ENCODE measurements at regions not wholly inside any gene's neighbourhood (a gene's known extent, or its start where the extent isn't known, plus 50 kb on each side); places are given as distances from the start of the nearest gene placed in this dataset.
A peak's percentile ranks its signal among the peaks of the same experiment; 100 is the strongest.
"Not testable (repeated sequence)": the region's sequence is repeated elsewhere in the genome, so short reads cannot be mapped to it uniquely, and the experiment has no call there.

- Histone ChIP-seq H3K9ac (ENCODE audit: low read depth in 1 of 2, low read length in 2 of 2) (no peak overlapping the region), H3K36me3 (ENCODE audit: control insufficient read depth in 1 of 2, insufficient read depth in 2 of 2, low read length in 2 of 2) (no peaks in the 10 kb centered on the region), H3K27me3 (ENCODE audit: control insufficient read depth in 1 of 2, insufficient read depth in 2 of 2, low read length in 2 of 2) (no peaks in the 10 kb centered on the region), H3K9me3 (ENCODE audit: control insufficient read depth in 1 of 2, low read length in 2 of 2) (no peaks in the 10 kb centered on the region), H3K4me1 (ENCODE audit: control insufficient read depth in 1 of 2, insufficient read depth in 2 of 2, low read length in 2 of 2) (peaks cover 4 to 10% of the 10 kb centered on the region in 2 donors), H3K4me3 (ENCODE audit: low read depth in 1 of 2, low read length in 2 of 2) (no peak overlapping the region), H3K27ac (ENCODE audit: low read depth, low read length) (no peak overlapping the region)
Measured at GRCh38 chr6:14544666-14545065, 427.1 kb downstream of the CD83 start.

GRCh38 chr6:14545496-14545895 is 427.9 kb downstream of the CD83 start:
- Histone ChIP-seq H3K27me3 (ENCODE audit: control insufficient read depth in 1 of 2, insufficient read depth in 2 of 2, low read length in 2 of 2) (no peaks in the 10 kb centered on the region), H3K4me1 (ENCODE audit: control insufficient read depth in 1 of 2, insufficient read depth in 2 of 2, low read length in 2 of 2) (peaks cover 12 to 19% of the 10 kb centered on the region in 2 donors), H3K9ac (ENCODE audit: low read depth in 1 of 2, low read length in 2 of 2) (no peak overlapping the region), H3K9me3 (ENCODE audit: control insufficient read depth in 1 of 2, low read length in 2 of 2) (no peaks in the 10 kb centered on the region), H3K27ac (ENCODE audit: low read depth, low read length) (no peak overlapping the region), H3K36me3 (ENCODE audit: control insufficient read depth in 1 of 2, insufficient read depth in 2 of 2, low read length in 2 of 2) (no peaks in the 10 kb centered on the region), H3K4me3 (ENCODE audit: low read depth in 1 of 2, low read length in 2 of 2) (no peak overlapping the region)

DNA sequence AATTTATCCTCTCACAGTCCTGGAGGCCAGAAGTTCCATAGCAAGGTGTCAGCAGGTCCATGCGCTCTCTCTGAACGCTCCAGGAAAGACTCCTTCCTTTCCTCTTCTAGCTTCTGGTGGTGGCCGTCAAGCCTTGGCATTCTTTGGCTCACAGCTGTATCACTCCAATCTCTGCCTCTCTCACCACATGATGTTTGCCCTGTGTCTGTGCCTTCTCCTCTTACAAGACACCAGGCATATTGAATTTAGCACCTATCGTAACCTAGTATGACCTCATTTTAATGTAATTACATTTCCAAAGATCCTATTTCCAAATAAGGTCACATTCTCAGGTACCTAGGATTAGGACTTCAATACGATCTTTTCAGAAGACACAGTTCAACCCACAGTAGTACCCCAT is 428.5 kb downstream of the CD83 start:
- Histone ChIP-seq H3K27me3 (ENCODE audit: control insufficient read depth in 1 of 2, insufficient read depth in 2 of 2, low read length in 2 of 2) (no peaks in the 10 kb centered on the region), H3K4me1 (ENCODE audit: control insufficient read depth in 1 of 2, insufficient read depth in 2 of 2, low read length in 2 of 2) (peaks cover 15 to 22% of the 10 kb centered on the region in 2 donors), H3K9me3 (ENCODE audit: control insufficient read depth in 1 of 2, low read length in 2 of 2) (no peaks in the 10 kb centered on the region), H3K9ac (ENCODE audit: low read depth in 1 of 2, low read length in 2 of 2) (no peak overlapping the region), H3K36me3 (ENCODE audit: control insufficient read depth in 1 of 2, insufficient read depth in 2 of 2, low read length in 2 of 2) (no peaks in the 10 kb centered on the region), H3K4me3 (ENCODE audit: low read depth in 1 of 2, low read length in 2 of 2) (no peak overlapping the region), H3K27ac (ENCODE audit: low read depth, low read length) (no peak overlapping the region)

DNA sequence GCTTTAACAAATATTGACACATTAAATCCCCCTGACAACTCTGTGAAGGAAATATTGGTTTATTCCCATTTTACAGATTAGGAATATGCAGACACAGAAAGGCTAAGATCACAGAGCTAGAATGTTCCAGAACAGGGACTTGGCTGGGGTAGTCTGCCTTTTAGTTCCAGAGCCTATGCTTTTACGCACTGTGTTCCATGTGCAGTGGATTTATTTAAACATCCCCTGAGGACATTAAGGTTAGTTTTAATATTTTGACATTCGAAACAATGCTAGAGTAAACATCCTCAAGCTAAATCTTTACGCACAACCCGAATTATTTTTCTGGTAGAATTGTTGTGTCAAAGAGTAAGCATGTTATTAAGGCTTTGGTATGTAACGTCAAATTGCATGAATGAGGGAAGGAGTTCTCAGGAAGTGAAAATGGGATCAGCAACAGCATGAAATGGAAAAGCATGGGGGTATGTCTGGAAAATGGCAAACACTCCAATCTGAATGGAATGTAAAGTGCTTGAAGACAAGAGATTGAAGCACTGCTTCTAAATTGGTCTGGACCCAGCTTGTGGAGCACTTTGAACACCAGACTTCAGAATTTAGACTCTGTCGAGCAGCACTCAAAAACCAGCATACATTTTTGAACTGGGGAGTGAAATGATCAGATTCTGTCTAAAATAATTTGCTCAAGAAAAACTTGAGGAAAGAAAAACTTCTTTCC is 429.9 kb downstream of the CD83 start:
- H3K4me1 ChIP-seq (ENCODE audit: control insufficient read depth in 1 of 2, insufficient read depth in 2 of 2, low read length in 2 of 2) = peaks cover 20 to 26% of the 10 kb centered on the region in 2 donors
- no peaks in the 10 kb centered on the region for H3K36me3 ChIP-seq (ENCODE audit: control insufficient read depth in 1 of 2, insufficient read depth in 2 of 2, low read length in 2 of 2)

DNA sequence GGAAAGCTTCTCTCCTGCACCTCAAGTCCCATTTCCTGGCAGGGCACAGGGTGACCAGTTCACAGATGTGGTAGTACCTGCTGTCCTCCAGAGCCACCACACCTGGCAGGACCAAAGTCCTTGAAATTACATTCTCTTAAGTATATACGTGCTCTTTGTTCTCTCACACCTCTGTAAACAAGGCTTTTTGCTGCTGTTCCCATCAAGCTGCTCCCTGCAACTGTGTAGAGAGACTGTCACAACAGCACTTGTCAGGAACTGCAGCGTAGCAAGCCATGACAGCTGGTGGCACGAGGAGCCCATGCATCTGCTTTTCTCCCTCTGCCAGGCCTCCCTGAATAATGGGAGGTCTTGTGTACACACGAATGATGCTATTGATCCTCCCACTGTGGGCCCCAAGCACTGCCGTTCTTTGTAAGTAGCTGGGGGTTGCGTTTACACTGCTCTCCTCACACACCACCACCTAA is 431.8 kb downstream of the CD83 start:
- peaks cover 20 to 26% of the 10 kb centered on the region in 2 donors for H3K4me1 ChIP-seq (ENCODE audit: control insufficient read depth in 1 of 2, insufficient read depth in 2 of 2, low read length in 2 of 2)
- no peaks in the 10 kb centered on the region for H3K9me3 ChIP-seq (ENCODE audit: control insufficient read depth in 1 of 2, low read length in 2 of 2)
- peak overlapping the region; percentile 30 for H3K27ac ChIP-seq (ENCODE audit: low read depth, low read length)
- H3K36me3 ChIP-seq (ENCODE audit: control insufficient read depth in 1 of 2, insufficient read depth in 2 of 2, low read length in 2 of 2) = no peaks in the 10 kb centered on the region
- H3K4me3 ChIP-seq (ENCODE audit: low read depth in 1 of 2, low read length in 2 of 2) = peak overlapping the region; percentile 24 to 32
- no peaks in the 10 kb centered on the region for H3K27me3 ChIP-seq (ENCODE audit: control insufficient read depth in 1 of 2, insufficient read depth in 2 of 2, low read length in 2 of 2)
- H3K9ac ChIP-seq (ENCODE audit: low read depth in 1 of 2, low read length in 2 of 2) = peak overlapping the region; percentile 4 to 8

More for the DNA sequence above, 429.9 kb downstream of the CD83 start:
- Histone ChIP-seq H3K9ac (ENCODE audit: low read depth in 1 of 2, low read length in 2 of 2) (no peak overlapping the region), H3K4me3 (ENCODE audit: low read depth in 1 of 2, low read length in 2 of 2) (no peak overlapping the region), H3K27me3 (ENCODE audit: control insufficient read depth in 1 of 2, insufficient read depth in 2 of 2, low read length in 2 of 2) (no peaks in the 10 kb centered on the region), H3K9me3 (ENCODE audit: control insufficient read depth in 1 of 2, low read length in 2 of 2) (no peaks in the 10 kb centered on the region), H3K27ac (ENCODE audit: low read depth, low read length) (no peak overlapping the region)

GRCh38 chr6:14549871-14550270 is 432.3 kb downstream of the CD83 start:
- Histone ChIP-seq H3K9me3 (ENCODE audit: control insufficient read depth in 1 of 2, low read length in 2 of 2) (no peaks in the 10 kb centered on the region), H3K36me3 (ENCODE audit: control insufficient read depth in 1 of 2, insufficient read depth in 2 of 2, low read length in 2 of 2) (no peaks in the 10 kb centered on the region), H3K4me3 (ENCODE audit: low read depth in 1 of 2, low read length in 2 of 2) (peak overlapping the region; percentile 24 to 32), H3K27me3 (ENCODE audit: control insufficient read depth in 1 of 2, insufficient read depth in 2 of 2, low read length in 2 of 2) (no peaks in the 10 kb centered on the region), H3K4me1 (ENCODE audit: control insufficient read depth in 1 of 2, insufficient read depth in 2 of 2, low read length in 2 of 2) (peaks cover 20 to 26% of the 10 kb centered on the region in 2 donors), H3K9ac (ENCODE audit: low read depth in 1 of 2, low read length in 2 of 2) (peak overlapping the region; percentile 4 to 8), H3K27ac (ENCODE audit: low read depth, low read length) (peak overlapping the region; percentile 30)

DNA sequence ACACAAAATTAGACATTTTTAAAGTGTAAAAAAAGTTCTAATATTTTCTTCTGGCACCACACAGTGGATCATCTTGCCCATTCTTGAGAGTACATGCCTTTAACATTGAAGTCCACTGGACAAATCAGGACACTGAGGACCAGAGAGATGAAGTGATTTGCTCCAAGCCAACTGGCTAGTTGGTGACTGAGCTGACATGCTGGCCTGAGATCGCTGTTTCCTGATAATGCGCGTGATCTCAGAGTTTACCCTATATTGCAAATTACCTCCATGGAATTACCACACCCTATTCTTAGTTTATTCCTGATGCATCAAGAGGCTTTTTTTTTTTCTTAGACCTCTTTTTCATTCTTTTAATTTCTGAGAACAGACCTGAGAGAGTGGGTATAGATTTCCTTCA is 432.8 kb downstream of the CD83 start:
- no peaks in the 10 kb centered on the region for H3K9me3 ChIP-seq (ENCODE audit: control insufficient read depth in 1 of 2, low read length in 2 of 2)
- no peak overlapping the region for H3K9ac ChIP-seq (ENCODE audit: low read depth in 1 of 2, low read length in 2 of 2)
- H3K4me1 ChIP-seq (ENCODE audit: control insufficient read depth in 1 of 2, insufficient read depth in 2 of 2, low read length in 2 of 2) = peaks cover 20 to 27% of the 10 kb centered on the region in 2 donors
- peak overlapping the region; percentile 11 for H3K27ac ChIP-seq (ENCODE audit: low read depth, low read length)
- H3K36me3 ChIP-seq (ENCODE audit: control insufficient read depth in 1 of 2, insufficient read depth in 2 of 2, low read length in 2 of 2) = no peaks in the 10 kb centered on the region
- H3K27me3 ChIP-seq (ENCODE audit: control insufficient read depth in 1 of 2, insufficient read depth in 2 of 2, low read length in 2 of 2) = no peaks in the 10 kb centered on the region
- no peak overlapping the region for H3K4me3 ChIP-seq (ENCODE audit: low read depth in 1 of 2, low read length in 2 of 2)

GRCh38 chr6:14550822-14551221 is 433.2 kb downstream of the CD83 start:
- Histone ChIP-seq H3K9ac (ENCODE audit: low read depth in 1 of 2, low read length in 2 of 2) (no peak overlapping the region), H3K27ac (ENCODE audit: low read depth, low read length) (peak overlapping the region; percentile 11), H3K4me1 (ENCODE audit: control insufficient read depth in 1 of 2, insufficient read depth in 2 of 2, low read length in 2 of 2) (peaks cover 20 to 32% of the 10 kb centered on the region in 2 donors), H3K9me3 (ENCODE audit: control insufficient read depth in 1 of 2, low read length in 2 of 2) (no peaks in the 10 kb centered on the region), H3K36me3 (ENCODE audit: control insufficient read depth in 1 of 2, insufficient read depth in 2 of 2, low read length in 2 of 2) (no peaks in the 10 kb centered on the region), H3K27me3 (ENCODE audit: control insufficient read depth in 1 of 2, insufficient read depth in 2 of 2, low read length in 2 of 2) (no peaks in the 10 kb centered on the region), H3K4me3 (ENCODE audit: low read depth in 1 of 2, low read length in 2 of 2) (peak overlapping the region in 1 of 2 donors; percentile 18)

DNA sequence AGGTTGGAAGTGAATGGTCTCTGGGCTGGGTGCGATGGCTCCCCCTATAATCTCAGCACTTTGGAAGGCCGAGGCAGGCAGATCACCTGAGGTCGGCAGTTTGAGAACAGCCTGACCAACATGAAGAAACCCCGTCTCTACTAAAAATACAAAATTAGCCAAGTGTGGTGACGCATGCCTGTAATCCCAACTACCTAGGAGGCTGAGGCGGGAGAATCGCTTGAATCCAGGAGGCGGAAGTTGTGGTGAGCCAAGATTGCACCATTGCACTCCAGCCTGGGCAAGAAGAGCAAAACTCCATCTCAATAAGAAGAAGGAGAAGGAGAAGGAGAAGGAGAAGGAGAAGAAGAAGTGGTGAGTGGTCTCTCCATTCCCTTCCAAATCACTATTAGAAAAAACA is 434.0 kb downstream of the CD83 start:
- not testable (repeated sequence) for H3K36me3 ChIP-seq (ENCODE audit: control insufficient read depth in 1 of 2, insufficient read depth in 2 of 2, low read length in 2 of 2); H3K27me3 ChIP-seq (ENCODE audit: control insufficient read depth in 1 of 2, insufficient read depth in 2 of 2, low read length in 2 of 2); H3K27ac ChIP-seq (ENCODE audit: low read depth, low read length)

DNA sequence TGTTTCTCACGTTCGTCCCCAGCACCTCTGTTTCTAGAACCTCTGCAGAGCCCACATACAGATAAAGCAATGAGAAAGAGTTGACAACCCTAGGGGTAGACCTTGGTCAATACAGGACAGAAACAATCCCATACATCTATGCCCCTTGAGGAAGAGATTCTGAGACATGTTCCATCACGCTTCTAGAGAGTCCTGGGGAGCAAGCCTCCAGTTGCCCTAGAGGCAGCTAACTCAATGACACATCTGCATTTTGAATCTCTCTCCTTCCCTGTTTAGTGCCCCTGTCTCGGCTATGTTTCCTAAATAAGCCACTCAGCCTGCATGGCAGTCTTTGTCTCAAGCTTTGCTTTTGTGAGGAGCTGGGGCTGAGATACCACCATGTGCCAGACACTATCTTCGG is 435.3 kb downstream of the CD83 start:
- H3K9me3 ChIP-seq (ENCODE audit: control insufficient read depth in 1 of 2, low read length in 2 of 2) = no peaks in the 10 kb centered on the region
- H3K36me3 ChIP-seq (ENCODE audit: control insufficient read depth in 1 of 2, insufficient read depth in 2 of 2, low read length in 2 of 2) = no peaks in the 10 kb centered on the region
- H3K27me3 ChIP-seq (ENCODE audit: control insufficient read depth in 1 of 2, insufficient read depth in 2 of 2, low read length in 2 of 2) = no peaks in the 10 kb centered on the region
- no peak overlapping the region for H3K9ac ChIP-seq (ENCODE audit: low read depth in 1 of 2, low read length in 2 of 2)
- no peak overlapping the region for H3K27ac ChIP-seq (ENCODE audit: low read depth, low read length)
- H3K4me1 ChIP-seq (ENCODE audit: control insufficient read depth in 1 of 2, insufficient read depth in 2 of 2, low read length in 2 of 2) = peaks cover 28 to 37% of the 10 kb centered on the region in 2 donors
- H3K4me3 ChIP-seq (ENCODE audit: low read depth in 1 of 2, low read length in 2 of 2) = no peak overlapping the region

More for the DNA sequence above, 434.0 kb downstream of the CD83 start:
- not testable (repeated sequence) for H3K9ac ChIP-seq (ENCODE audit: low read depth in 1 of 2, low read length in 2 of 2); H3K4me3 ChIP-seq (ENCODE audit: low read depth in 1 of 2, low read length in 2 of 2); H3K9me3 ChIP-seq (ENCODE audit: control insufficient read depth in 1 of 2, low read length in 2 of 2)
- peaks cover 28 to 37% of the 10 kb centered on the region in 2 donors for H3K4me1 ChIP-seq (ENCODE audit: control insufficient read depth in 1 of 2, insufficient read depth in 2 of 2, low read length in 2 of 2)
